ENCODE measurements at regions not wholly inside any gene's neighbourhood (a gene's known extent, or its start where the extent isn't known, plus 50 kb on each side); places are given as distances from the start of the nearest gene placed in this dataset.

- Mint-ChIP-seq H3K27me3 (no peaks in the 10 kb centered on the region), H3K27ac (no peak overlapping the region), H3K4me3 (no peak overlapping the region), H3K4me1 (no peaks in the 10 kb centered on the region), H3K36me3 (no peaks in the 10 kb centered on the region), H3K9me3 (ENCODE audit: low read depth) (no peaks in the 10 kb centered on the region)
- DNase-seq (no peak), ATAC-seq (no peak)
- CTCF ChIA-PET = interaction anchor here (1.5 kb wide), 1 partner anchor 13 kb away, joined by 4 read pairs; no protein-coding TSS in a partner anchor
Measured at GRCh38 chr4:1562371-1562770, 121.7 kb downstream of the FAM53A start.

GRCh38 chr4:1561286-1561990, 122.7 kb downstream of the FAM53A start:
- CTCF ChIA-PET = no interaction called here
- no peak for DNase-seq
- Mint-ChIP-seq H3K36me3 (no peaks in the 10 kb centered on the region), H3K27ac (no peak overlapping the region), H3K9me3 (ENCODE audit: low read depth) (no peaks in the 10 kb centered on the region), H3K4me1 (no peaks in the 10 kb centered on the region), H3K27me3 (no peaks in the 10 kb centered on the region), H3K4me3 (no peak overlapping the region)
- ATAC-seq = no peak

GRCh38 chr4:1559896-1560650, 124.0 kb downstream of the FAM53A start:
- Mint-ChIP-seq H3K4me1 (no peaks in the 10 kb centered on the region), H3K9me3 (ENCODE audit: low read depth) (no peaks in the 10 kb centered on the region), H3K27ac (no peak overlapping the region), H3K27me3 (no peaks in the 10 kb centered on the region), H3K36me3 (no peaks in the 10 kb centered on the region), H3K4me3 (no peak overlapping the region)
- ATAC-seq (no peak), DNase-seq (no peak)
- CTCF ChIA-PET = no interaction called here

- Mint-ChIP-seq H3K27me3 (no peaks in the 10 kb centered on the region), H3K9me3 (ENCODE audit: low read depth) (no peaks in the 10 kb centered on the region), H3K4me1 (no peaks in the 10 kb centered on the region), H3K4me3 (no peak overlapping the region), H3K36me3 (no peaks in the 10 kb centered on the region), H3K27ac (no peak overlapping the region)
- ATAC-seq = no peak
- CTCF ChIA-PET = no interaction called here
- no peak for DNase-seq
Measured at GRCh38 chr4:1558205-1558604, 125.9 kb downstream of the FAM53A start.

- CTCF ChIA-PET = no interaction called here
- H3K9me3 Mint-ChIP-seq (ENCODE audit: low read depth) = no peaks in the 10 kb centered on the region
Measured at GRCh38 chr4:1557221-1557597, 126.9 kb downstream of the FAM53A start.

GRCh38 chr4:1556541-1557220, 127.4 kb downstream of the FAM53A start:
- CTCF ChIA-PET = no interaction called here
- Mint-ChIP-seq H3K27me3 (no peaks in the 10 kb centered on the region), H3K9me3 (ENCODE audit: low read depth) (no peaks in the 10 kb centered on the region), H3K4me3 (no peak overlapping the region), H3K4me1 (no peaks in the 10 kb centered on the region), H3K27ac (no peak overlapping the region), H3K36me3 (no peaks in the 10 kb centered on the region)
- peak; percentile 27 for ATAC-seq
- DNase-seq = no peak

More at GRCh38 chr4:1557221-1557597, 126.9 kb downstream of the FAM53A start:
- no peak for DNase-seq
- Mint-ChIP-seq H3K36me3 (no peaks in the 10 kb centered on the region), H3K27me3 (no peaks in the 10 kb centered on the region), H3K4me1 (no peaks in the 10 kb centered on the region), H3K4me3 (no peak overlapping the region), H3K27ac (no peak overlapping the region)
- ATAC-seq = no peak

GRCh38 chr4:1554876-1555265, 129.2 kb downstream of the FAM53A start:
- no peak overlapping the region for H3K4me3 Mint-ChIP-seq
- H3K9me3 Mint-ChIP-seq (ENCODE audit: low read depth) = no peaks in the 10 kb centered on the region
- no peak for ATAC-seq
- H3K4me1 Mint-ChIP-seq = no peaks in the 10 kb centered on the region
- H3K27ac Mint-ChIP-seq = no peak overlapping the region
- no peak for DNase-seq
- CTCF ChIA-PET = no interaction called here
- H3K36me3 Mint-ChIP-seq = no peaks in the 10 kb centered on the region
- no peaks in the 10 kb centered on the region for H3K27me3 Mint-ChIP-seq

GRCh38 chr4:1554246-1554875, 129.8 kb downstream of the FAM53A start:
- H3K27ac Mint-ChIP-seq = no peak overlapping the region
- no peaks in the 10 kb centered on the region for H3K4me1 Mint-ChIP-seq
- H3K27me3 Mint-ChIP-seq = no peaks in the 10 kb centered on the region
- DNase-seq (no peak), ATAC-seq (no peak)
- H3K36me3 Mint-ChIP-seq = no peaks in the 10 kb centered on the region
- H3K9me3 Mint-ChIP-seq (ENCODE audit: low read depth) = no peaks in the 10 kb centered on the region
- CTCF ChIA-PET = no interaction called here
- H3K4me3 Mint-ChIP-seq = no peak overlapping the region

- H3K36me3 Mint-ChIP-seq = no peaks in the 10 kb centered on the region
- H3K27ac Mint-ChIP-seq = no peak overlapping the region
- H3K9me3 Mint-ChIP-seq (ENCODE audit: low read depth) = no peaks in the 10 kb centered on the region
- CTCF ChIA-PET = no interaction called here
- no peak for ATAC-seq
- peaks cover 3% of the 10 kb centered on the region for H3K4me1 Mint-ChIP-seq
- peaks cover 2% of the 10 kb centered on the region for H3K27me3 Mint-ChIP-seq
- no peak for DNase-seq
- H3K4me3 Mint-ChIP-seq = no peak overlapping the region
Measured at GRCh38 chr4:1553365-1553764, 130.7 kb downstream of the FAM53A start.

- Mint-ChIP-seq H3K4me3 (no peak overlapping the region), H3K4me1 (peaks cover 3% of the 10 kb centered on the region), H3K27ac (no peak overlapping the region), H3K27me3 (peaks cover 6% of the 10 kb centered on the region), H3K9me3 (ENCODE audit: low read depth) (no peaks in the 10 kb centered on the region), H3K36me3 (no peaks in the 10 kb centered on the region)
- DNase-seq (no peak), ATAC-seq (no peak)
- CTCF ChIA-PET = no interaction called here
Measured at GRCh38 chr4:1552451-1552850, 131.7 kb downstream of the FAM53A start.

GRCh38 chr4:1551211-1551610, 132.9 kb downstream of the FAM53A start:
- no peaks in the 10 kb centered on the region for H3K9me3 Mint-ChIP-seq (ENCODE audit: low read depth)
- ATAC-seq (no peak), DNase-seq (no peak)
- peaks cover 8% of the 10 kb centered on the region for H3K27me3 Mint-ChIP-seq
- H3K4me1 Mint-ChIP-seq = peaks cover 3% of the 10 kb centered on the region
- no peak overlapping the region for H3K4me3 Mint-ChIP-seq
- H3K27ac Mint-ChIP-seq = no peak overlapping the region
- CTCF ChIA-PET = no interaction called here
- H3K36me3 Mint-ChIP-seq = no peaks in the 10 kb centered on the region

- H3K27ac Mint-ChIP-seq = no peak overlapping the region
- peaks cover 3% of the 10 kb centered on the region for H3K4me1 Mint-ChIP-seq
- no peak for DNase-seq
- ATAC-seq = no peak
- H3K27me3 Mint-ChIP-seq = peaks cover 8% of the 10 kb centered on the region
- no peak overlapping the region for H3K4me3 Mint-ChIP-seq
- no peaks in the 10 kb centered on the region for H3K9me3 Mint-ChIP-seq (ENCODE audit: low read depth)
- no peaks in the 10 kb centered on the region for H3K36me3 Mint-ChIP-seq
- CTCF ChIA-PET = interaction anchor here (1.3 to 1.9 kb wide), 2 partner anchors 12 to 77 kb away, joined by 4 read pairs; no protein-coding TSS in a partner anchor
Measured at GRCh38 chr4:1550122-1551070, 133.7 kb downstream of the FAM53A start.

- H3K27me3 Mint-ChIP-seq = peaks cover 8% of the 10 kb centered on the region
- DNase-seq (no peak), ATAC-seq (no peak)
- H3K27ac Mint-ChIP-seq = no peak overlapping the region
- peaks cover 3% of the 10 kb centered on the region for H3K4me1 Mint-ChIP-seq
- H3K9me3 Mint-ChIP-seq (ENCODE audit: low read depth) = no peaks in the 10 kb centered on the region
- no peaks in the 10 kb centered on the region for H3K36me3 Mint-ChIP-seq
- CTCF ChIA-PET = interaction anchor here (0.9 to 1.9 kb wide), 4 partner anchors 13 to 78 kb away, joined by 3 to 4 read pairs (median 4); no protein-coding TSS in a partner anchor
- H3K4me3 Mint-ChIP-seq = no peak overlapping the region
Measured at GRCh38 chr4:1549638-1550035, 134.5 kb downstream of the FAM53A start.
